ENCODE measurements at regions not wholly inside any gene's neighbourhood (a gene's known extent, or its start where the extent isn't known, plus 50 kb on each side); places are given as distances from the start of the nearest gene placed in this dataset.

- no peak for TF ChIP-seq EZH2 (IDR thresholded peaks at IDR 0.05; ENCODE audit: insufficient read depth, poor library complexity, severe bottlenecking)
- TF ChIP-seq EZH2phosphoT487 (IDR thresholded peaks at IDR 0.05; ENCODE audit: insufficient read depth, low read depth) = no peak
Measured at GRCh38 chr6:28803337-28803709, 120.5 kb downstream of the TRIM27 start.

Data from GM23248 (cell line).